Left ventricle myocardium inferior (tissue), 1 donor: ENCODE measurements at regions not wholly inside any gene's neighbourhood (a gene's known extent, or its start where the extent isn't known, plus 50 kb on each side); places are given as distances from the start of the nearest gene placed in this dataset.

Source experiments
- DNase-seq: peaks from one replicate; pipeline ENCODE4 v3.0.0-alpha.2; 2020
- H3K27ac ChIP-seq: fragments of 200-600 bp; replicated peaks from 2 replicates; pipeline ENCODE4 v1.8.0; 2021
- H3K27me3 ChIP-seq: fragments of 200-600 bp; 2 replicates; pipeline ENCODE4 v1.8.0; 2021; ENCODE audit warnings: low read depth
- H3K36me3 ChIP-seq: fragments of 200-600 bp; 2 replicates; pipeline ENCODE4 v1.8.0; 2021
- H3K4me1 ChIP-seq: fragments of 200-600 bp; 2 replicates; pipeline ENCODE4 v1.8.0; 2021
- H3K4me3 ChIP-seq: fragments of 200-600 bp; 2 replicates; pipeline ENCODE4 v1.8.0; 2021; ENCODE audit warnings: mild to moderate bottlenecking, moderate library complexity
- H3K9me3 ChIP-seq: fragments of 200-600 bp; replicated peaks from 2 replicates; pipeline ENCODE4 v1.8.0; 2021
- intact Hi-C: fragments of 100-400 bp; cut with micrococcal nuclease; formaldehyde crosslinking; loops from one replicate; pipeline ENCODE4 v1.11.0; 2022
- TF ChIP-seq, protein P1 (sequence below): fragments of 200-600 bp; IDR thresholded peaks from 2 replicates; pipeline ENCODE4 v1.8.0; 2021; ENCODE audit warnings: antibody characterized with exemption, mild to moderate bottlenecking, borderline replicate concordance
- donor health status: DM: no; HTN: yes; CAD: no; lungs with severe emphysema.

DNA sequence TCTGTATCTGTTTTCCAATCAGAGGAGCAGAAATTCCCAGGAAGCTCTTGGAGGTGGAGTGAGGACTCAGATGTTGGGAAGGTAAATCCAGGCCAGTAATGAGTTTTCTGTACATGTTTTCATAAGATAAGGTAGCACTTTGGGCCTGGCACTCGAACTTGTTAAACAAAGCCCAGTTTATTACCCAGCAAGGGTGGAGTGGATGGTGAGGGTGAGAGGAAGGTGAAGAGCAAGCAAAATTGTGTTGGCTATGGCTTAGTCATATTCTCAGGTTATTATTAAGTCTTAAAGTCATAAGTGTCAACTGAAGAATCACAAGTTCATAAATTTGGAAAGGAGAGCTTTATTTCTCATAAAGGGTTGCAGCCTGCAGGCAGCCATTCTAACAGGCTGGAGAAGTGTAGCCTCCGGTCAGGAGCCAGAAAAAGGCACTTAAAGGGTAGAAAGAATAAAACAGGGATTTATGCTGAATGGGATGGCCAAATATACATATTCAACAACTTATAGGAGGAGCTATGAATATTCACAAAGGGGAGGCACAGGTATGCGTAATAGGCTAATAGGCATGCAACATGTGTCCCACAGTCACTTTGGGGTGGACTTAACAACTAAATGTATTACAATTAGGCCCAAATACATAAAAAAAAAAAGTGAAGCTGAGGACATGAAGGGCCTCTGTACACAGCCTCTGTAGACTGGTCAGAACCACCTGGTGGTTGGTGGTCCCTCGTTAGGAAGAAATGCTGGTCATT is 523.9 kb downstream of the LMO4 start:
- TF ChIP-seq, protein P1, sequence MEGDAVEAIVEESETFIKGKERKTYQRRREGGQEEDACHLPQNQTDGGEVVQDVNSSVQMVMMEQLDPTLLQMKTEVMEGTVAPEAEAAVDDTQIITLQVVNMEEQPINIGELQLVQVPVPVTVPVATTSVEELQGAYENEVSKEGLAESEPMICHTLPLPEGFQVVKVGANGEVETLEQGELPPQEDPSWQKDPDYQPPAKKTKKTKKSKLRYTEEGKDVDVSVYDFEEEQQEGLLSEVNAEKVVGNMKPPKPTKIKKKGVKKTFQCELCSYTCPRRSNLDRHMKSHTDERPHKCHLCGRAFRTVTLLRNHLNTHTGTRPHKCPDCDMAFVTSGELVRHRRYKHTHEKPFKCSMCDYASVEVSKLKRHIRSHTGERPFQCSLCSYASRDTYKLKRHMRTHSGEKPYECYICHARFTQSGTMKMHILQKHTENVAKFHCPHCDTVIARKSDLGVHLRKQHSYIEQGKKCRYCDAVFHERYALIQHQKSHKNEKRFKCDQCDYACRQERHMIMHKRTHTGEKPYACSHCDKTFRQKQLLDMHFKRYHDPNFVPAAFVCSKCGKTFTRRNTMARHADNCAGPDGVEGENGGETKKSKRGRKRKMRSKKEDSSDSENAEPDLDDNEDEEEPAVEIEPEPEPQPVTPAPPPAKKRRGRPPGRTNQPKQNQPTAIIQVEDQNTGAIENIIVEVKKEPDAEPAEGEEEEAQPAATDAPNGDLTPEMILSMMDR = no peak
- Histone ChIP-seq H3K36me3 (no peaks in the 10 kb centered on the region), H3K9me3 (no peaks in the 10 kb centered on the region), H3K4me1 (no peaks in the 10 kb centered on the region), H3K4me3 (no peak overlapping the region), H3K27ac (no peak overlapping the region), H3K27me3 (no peaks in the 10 kb centered on the region)
- no peak for DNase-seq
- intact Hi-C loops = no loop called here

DNA sequence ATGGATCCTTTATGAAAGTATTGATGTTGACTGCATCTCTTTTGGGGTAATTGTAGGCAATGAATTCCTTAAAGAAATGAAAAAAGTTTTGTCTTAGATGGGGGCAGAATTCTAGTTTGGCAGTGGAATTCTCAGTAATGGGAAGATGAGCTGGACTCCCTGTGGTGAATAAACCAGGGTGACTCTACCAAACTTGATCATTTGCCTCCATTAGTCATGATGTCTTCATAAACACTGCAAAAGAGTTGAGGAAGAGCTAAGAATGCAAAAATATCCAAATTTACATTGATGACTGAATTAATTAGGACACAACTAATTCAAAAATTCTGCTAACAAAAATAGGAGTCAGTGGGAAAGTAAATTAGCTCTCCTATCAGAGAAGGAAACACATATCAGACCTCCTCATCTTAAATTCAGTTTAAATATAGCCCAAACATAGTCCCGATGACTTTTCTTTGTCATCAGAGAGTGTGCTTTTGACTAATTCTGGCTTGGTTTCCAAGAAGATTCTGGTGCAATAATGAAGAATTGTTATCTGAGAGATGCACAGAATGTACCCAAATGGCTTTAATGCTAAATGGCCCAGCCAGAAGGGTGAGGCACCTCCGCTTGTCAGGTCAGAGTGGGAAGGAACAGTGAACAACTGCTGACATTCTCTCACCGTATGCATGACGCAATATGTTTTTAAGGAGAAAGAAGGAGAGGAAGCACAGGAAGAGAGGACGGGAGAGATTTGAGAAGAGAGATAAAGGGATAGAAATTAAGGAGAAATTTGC is 525.1 kb downstream of the LMO4 start:
- H3K36me3 ChIP-seq = no peaks in the 10 kb centered on the region
- no peak overlapping the region for H3K4me3 ChIP-seq
- H3K27ac ChIP-seq = no peak overlapping the region
- TF ChIP-seq, protein P1 = no peak
- H3K9me3 ChIP-seq = peaks cover 7% of the 10 kb centered on the region
- DNase-seq = no peak
- H3K4me1 ChIP-seq = no peaks in the 10 kb centered on the region
- intact Hi-C loops = no loop called here
- H3K27me3 ChIP-seq = no peaks in the 10 kb centered on the region

DNA sequence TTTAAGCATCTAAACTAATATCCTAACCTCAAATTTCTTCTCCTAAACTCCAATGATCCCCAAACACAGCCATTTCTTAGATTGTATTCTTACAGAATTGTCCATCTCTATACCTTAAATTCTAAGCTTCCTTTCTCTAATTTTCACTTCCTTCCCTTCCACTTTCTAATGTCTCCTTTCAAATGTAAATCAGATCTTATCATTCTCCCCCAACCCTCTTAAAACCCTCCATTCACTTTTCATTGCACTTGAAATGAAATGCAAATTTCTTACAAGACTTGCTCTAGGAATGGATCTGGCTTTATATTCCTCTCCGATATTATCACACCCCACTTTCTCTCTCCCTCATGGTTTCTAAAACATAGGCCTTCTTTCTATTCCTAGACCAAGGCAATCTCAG is 534.6 kb downstream of the LMO4 start:
- no peak overlapping the region for H3K27ac ChIP-seq
- no peak for DNase-seq
- TF ChIP-seq, protein P1 = no peak
- H3K36me3 ChIP-seq = no peaks in the 10 kb centered on the region
- intact Hi-C loops = no loop called here
- no peaks in the 10 kb centered on the region for H3K4me1 ChIP-seq
- no peak overlapping the region for H3K4me3 ChIP-seq
- no peaks in the 10 kb centered on the region for H3K27me3 ChIP-seq
- H3K9me3 ChIP-seq = peaks cover 20% of the 10 kb centered on the region

DNA sequence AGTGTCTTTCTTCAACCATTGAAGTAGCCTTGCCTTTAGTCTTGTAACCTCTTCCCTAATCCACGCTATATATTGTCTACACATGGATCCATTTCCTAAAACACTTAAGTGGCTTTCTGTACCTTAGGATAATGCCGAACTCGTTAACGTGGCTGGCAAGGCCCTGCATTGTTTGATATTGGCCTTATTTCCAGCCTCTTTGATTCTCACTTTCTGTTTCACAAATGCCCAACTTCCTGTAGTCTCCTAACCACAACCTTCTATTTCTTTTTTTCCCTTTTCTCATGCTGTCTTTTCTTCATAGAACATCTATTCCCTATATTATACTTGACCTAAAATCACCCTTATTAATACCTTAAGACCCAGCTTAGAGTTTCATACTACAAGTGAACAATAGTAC is 536.0 kb downstream of the LMO4 start:
- TF ChIP-seq, protein P1 = no peak
- DNase-seq = no peak
- Histone ChIP-seq H3K27ac (no peak overlapping the region), H3K9me3 (peaks cover 14% of the 10 kb centered on the region), H3K27me3 (no peaks in the 10 kb centered on the region), H3K4me3 (no peak overlapping the region), H3K36me3 (no peaks in the 10 kb centered on the region), H3K4me1 (no peaks in the 10 kb centered on the region)
- intact Hi-C loops = no loop called here

DNA sequence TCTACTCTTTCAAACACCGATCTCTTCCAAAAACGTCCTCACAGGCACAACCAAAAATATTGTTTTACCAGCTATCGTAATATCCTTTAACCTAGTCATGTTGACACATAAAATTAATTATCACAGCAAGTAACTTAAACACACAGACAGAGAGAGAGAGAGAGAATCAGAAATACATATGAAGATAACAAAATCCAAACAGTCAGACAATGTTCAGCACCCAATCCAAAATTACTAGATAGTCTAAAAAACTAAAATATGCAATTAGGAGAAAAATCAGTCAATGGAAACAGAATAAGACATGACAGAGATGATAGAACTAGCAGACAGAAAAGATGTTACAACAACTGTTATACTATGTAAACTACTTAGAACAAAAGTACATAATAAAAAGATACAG is 537.7 kb downstream of the LMO4 start:
- Histone ChIP-seq H3K9me3 (peaks cover 14% of the 10 kb centered on the region), H3K4me1 (no peaks in the 10 kb centered on the region), H3K27me3 (no peaks in the 10 kb centered on the region), H3K27ac (no peak overlapping the region), H3K36me3 (no peaks in the 10 kb centered on the region), H3K4me3 (no peak overlapping the region)
- TF ChIP-seq, protein P1 = no peak
- intact Hi-C loops = no loop called here
- no peak for DNase-seq
